ENCODE measurements at regions not wholly inside any gene's neighbourhood (a gene's known extent, or its start where the extent isn't known, plus 50 kb on each side); places are given as distances from the start of the nearest gene placed in this dataset.

GRCh38 chr3:89954137-89954536, 846.7 kb downstream of the EPHA3 start:
- TF ChIP-seq POLR2A (IDR thresholded peaks at IDR 0.05) (no peak), CTCF (IDR thresholded peaks at IDR 0.05) (no peak)
